ENCODE measurements at regions not wholly inside any gene's neighbourhood (a gene's known extent, or its start where the extent isn't known, plus 50 kb on each side); places are given as distances from the start of the nearest gene placed in this dataset.

GRCh38 chr5:6262651-6263363, 115.5 kb downstream of the MED10 start:
- TF ChIP-seq, protein P1, sequence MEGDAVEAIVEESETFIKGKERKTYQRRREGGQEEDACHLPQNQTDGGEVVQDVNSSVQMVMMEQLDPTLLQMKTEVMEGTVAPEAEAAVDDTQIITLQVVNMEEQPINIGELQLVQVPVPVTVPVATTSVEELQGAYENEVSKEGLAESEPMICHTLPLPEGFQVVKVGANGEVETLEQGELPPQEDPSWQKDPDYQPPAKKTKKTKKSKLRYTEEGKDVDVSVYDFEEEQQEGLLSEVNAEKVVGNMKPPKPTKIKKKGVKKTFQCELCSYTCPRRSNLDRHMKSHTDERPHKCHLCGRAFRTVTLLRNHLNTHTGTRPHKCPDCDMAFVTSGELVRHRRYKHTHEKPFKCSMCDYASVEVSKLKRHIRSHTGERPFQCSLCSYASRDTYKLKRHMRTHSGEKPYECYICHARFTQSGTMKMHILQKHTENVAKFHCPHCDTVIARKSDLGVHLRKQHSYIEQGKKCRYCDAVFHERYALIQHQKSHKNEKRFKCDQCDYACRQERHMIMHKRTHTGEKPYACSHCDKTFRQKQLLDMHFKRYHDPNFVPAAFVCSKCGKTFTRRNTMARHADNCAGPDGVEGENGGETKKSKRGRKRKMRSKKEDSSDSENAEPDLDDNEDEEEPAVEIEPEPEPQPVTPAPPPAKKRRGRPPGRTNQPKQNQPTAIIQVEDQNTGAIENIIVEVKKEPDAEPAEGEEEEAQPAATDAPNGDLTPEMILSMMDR (IDR thresholded peaks at IDR 0.05) = no peak
- no peak for TF ChIP-seq POLR2A (IDR thresholded peaks at IDR 0.05)

Data from Peyer's patch (tissue), 4 donors.